T47D (cell line): ENCODE measurements at regions not wholly inside any gene's neighbourhood (a gene's known extent, or its start where the extent isn't known, plus 50 kb on each side); places are given as distances from the start of the nearest gene placed in this dataset.
A peak's percentile ranks its signal among the peaks of the same experiment; 100 is the strongest.

Experiments used
- DNase-seq, 2 experiments: peaks; one replicate each; pipeline versions ENCODE4 v3.0.0 to v3.0.0-alpha.2; 2011 to 2012; ENCODE audit warnings: low read depth in 1 of 2, low spot score in 1 of 2
- JUND ChIP-seq: IDR thresholded peaks from 2 replicates; pipeline ENCODE4 v1.6.1; 2012; ENCODE audit warnings: low read depth
- in situ Hi-C: cut with HindIII; loops from 2 replicates; pipeline ENCODE4 v1.10.0; 2016; ENCODE audit warnings: low sequenced_read_pairs, low pct_unique_long_range_greater_than_20kb

DNA sequence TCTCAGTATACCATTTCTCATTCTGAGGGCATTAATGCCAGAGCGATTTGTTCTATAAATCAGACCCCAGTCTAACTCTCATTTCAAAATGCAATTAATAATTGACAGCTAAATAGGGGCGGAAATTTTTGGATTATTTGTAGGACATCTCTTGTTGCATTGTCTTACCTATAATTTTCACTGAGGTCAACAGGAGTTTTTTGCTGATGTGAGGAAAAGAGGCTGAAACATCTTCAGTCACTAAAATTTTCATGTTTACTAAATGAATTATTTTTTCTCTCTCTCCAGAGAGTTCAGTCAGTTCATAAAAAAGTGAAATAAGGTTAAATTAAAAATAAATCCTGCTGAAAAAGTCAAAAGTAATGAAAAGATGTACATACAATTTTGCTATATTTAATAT, 295.9 kb downstream of the CCER1 start:
- DNase-seq: no peak
- in situ Hi-C loops: no loop called here
- TF ChIP-seq JUND: no peak

DNA sequence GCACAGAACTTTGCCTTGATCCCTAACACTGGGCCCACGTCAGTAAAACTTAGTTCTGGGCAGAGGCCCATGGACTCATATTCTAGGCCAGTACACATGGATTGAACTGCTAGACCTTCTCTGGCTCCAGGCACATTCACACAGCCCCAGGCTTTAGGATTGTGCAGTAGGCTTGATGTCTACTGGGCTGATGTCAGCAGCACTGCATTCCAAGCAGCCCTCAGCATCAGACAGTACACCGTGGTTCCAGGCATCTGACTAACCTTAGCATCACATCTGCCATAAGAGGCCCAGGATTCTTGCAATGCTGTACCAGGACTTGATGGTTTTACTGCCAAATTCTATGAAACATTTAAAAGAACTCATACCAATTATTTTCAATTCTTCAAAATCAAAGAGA, 301.9 kb downstream of the CCER1 start:
- no peak for TF ChIP-seq JUND
- no peak for DNase-seq
- in situ Hi-C loops: no loop called here

DNA sequence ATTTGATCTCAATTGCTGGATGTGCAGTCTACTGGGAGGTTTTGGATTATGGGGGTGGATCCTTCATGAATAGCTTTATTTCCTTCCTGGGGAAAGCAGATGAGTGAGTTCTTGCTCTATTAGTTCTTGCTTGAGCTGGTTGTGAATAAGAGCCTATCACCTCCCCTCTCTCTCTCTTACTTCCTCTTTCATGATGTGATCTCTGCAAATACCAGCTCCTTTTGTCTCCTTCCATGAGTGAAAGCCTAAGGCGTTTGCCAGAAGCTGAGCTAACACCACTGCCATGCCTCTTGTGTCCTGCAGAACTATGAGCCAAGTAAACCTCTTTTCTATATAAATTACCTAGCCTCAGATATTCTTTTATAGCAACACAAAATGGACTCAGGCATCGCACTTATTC, 302.7 kb downstream of the CCER1 start:
- peak in 1 of 2 experiments; percentile 59 for DNase-seq
- in situ Hi-C loops: no loop called here
- TF ChIP-seq JUND: no peak

DNA sequence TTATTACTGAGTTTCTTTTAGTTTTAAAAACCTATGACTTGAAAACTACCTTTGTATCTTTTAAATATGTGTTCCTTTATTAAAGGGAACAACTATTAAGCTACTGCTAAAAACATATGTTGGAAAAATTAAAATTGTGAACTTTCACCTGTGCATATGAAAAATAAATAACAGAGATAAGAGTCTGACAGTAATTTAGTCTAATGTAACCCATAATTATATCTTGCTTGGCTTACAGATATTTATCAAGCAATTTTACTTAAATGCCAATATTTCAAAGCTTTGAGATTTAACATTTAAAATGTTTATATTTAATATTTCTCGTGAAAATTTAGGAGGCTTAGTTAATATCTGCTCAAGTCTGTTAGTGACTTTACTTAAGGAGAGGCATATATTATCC, 309.8 kb downstream of the CCER1 start:
- no peak for DNase-seq
- in situ Hi-C loops: no loop called here
- no peak for TF ChIP-seq JUND

DNA sequence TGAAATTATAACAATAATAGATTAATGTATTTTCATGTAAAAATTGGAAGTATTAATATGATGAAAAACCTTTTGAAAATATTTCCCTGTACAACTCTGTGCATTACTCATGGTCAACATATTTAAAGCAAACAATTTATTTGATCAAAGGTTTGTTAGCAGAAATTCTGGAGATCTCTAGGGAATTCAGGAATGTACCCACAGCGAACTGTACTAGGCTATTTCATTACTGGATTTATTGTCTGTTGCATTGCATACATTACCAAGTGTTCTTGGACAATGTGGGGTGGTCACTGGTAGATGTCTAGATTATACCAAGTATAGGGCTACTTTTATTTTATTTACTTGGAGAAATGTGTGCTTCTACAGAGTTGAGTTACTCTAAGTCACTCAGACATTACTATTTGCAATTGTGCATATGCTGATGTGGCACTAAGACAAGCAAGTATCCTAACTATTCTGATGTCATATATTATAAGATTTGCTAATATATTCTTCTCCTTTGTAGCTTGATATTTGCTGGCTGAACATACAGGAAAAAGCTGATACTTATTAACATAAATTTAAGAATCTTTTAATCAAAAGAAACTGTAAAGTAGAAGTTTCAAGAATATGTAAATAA, 323.3 kb downstream of the CCER1 start:
- no peak for DNase-seq
- in situ Hi-C loops: no loop called here
- TF ChIP-seq JUND: no peak

DNA sequence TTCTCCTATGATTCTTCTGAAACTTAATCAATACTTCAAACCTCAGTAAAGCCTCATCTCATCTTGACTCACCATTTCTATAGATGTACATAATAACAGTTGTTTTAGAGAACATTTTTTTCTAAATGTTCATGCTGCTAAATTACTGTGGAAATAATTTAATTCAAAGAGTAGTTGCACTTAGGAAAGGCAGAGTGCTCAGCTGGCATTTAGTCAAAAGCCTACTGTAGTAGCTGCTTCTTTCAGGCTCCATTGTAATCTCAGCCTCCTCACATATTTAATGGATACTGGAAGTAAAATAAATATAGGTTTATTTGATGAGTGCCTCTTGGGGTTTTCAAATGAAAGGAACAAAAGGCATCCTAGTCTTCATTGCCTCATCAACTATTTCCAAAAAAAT, 325.0 kb downstream of the CCER1 start:
- in situ Hi-C loops: no loop called here
- no peak for DNase-seq
- TF ChIP-seq JUND: no peak

DNA sequence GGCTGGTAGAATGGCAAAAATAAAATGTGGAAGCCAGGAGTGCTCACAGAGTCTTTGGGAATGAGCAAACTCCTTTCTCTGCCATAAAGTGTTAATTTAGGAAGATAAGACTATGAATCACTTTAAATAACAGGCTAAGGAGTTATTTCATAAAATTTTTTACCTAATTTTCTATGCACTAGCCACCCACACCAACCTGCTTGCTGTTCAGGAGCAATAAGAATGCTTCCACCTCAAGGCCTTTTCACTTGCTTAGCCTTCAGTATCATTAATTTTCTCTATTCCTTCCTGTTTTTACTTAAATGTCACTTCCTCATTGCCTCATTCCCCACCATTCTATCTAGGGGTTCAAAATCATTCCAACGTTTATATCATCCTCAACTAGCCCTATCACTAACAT, 326.8 kb downstream of the CCER1 start:
- in situ Hi-C loops: no loop called here
- DNase-seq: no peak
- TF ChIP-seq JUND: no peak

DNA sequence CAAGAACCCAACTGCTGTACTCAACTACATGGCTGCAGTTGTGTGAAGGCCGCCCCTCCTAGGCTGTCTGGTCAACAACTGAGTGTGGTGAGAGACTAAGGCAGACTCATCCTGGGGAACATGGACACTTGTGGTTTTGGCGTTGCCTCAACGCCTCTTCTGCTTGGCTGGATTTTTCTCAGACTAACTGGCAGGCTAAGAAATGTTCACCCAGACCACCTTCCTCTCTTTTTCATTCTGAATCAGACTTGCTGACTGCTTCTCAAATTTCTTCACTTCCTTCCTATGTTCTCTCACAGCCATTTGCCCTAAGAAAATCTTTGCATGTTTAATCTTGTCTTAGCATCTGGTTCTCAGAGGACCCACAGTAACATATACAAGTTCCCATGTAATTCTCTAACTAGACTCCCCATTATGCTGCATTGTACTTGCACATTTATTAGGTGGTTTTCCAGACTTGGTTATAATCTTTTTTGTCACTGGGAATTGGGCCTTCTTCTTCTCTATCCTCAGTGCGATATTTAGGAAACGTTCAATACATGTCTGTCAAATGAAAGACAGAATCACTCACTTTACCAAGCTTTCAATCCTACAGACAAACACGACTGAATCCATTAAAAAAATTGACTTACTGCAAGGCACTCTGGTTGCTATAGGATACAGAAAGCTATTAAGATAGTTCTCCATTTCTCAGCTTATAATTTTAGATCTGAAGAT, 327.6 kb downstream of the CCER1 start:
- in situ Hi-C loops: no loop called here
- DNase-seq: no peak

DNA sequence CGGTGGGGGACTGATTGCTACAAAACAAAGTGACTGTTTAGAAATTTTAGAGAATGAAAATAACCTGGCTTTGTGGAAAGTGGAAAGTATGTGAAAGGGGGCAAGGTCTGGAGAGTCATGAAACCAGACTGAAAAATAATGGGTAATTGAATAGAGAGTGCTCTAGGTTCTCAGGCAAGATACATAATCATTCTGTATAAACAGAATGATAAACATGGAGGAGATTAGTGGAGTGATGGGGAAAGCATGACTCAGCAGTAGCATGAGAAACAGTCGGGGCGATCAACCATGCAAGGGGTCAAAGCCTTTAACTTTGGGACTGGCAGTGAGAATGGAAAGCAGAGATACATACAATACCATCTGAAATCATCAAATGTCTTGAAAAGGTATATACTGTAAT, 332.5 kb downstream of the CCER1 start:
- no peak for TF ChIP-seq JUND
- in situ Hi-C loops: no loop called here
- DNase-seq: no peak

More for the DNA sequence above, 327.6 kb downstream of the CCER1 start:
- TF ChIP-seq JUND: no peak

DNA sequence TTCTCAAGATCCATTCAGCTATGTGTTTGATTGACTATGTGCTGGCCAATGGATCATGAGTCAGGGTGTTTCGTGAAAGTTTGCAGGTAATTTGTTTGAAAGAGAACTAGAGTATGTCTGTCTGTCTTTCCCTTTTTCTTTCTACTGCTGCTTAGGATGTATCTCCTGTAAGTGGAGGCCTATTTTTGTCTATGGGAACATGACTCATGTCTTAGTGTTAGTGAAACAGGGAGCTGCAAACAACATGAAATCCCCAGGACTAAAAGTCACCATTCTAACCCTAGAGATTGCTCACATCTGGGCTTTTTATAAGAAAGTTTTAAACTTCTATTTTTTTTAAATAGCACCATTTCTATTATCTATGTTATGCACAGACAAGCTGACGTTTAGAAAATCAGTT, 333.0 kb downstream of the CCER1 start:
- DNase-seq: no peak
- TF ChIP-seq JUND: no peak

DNA sequence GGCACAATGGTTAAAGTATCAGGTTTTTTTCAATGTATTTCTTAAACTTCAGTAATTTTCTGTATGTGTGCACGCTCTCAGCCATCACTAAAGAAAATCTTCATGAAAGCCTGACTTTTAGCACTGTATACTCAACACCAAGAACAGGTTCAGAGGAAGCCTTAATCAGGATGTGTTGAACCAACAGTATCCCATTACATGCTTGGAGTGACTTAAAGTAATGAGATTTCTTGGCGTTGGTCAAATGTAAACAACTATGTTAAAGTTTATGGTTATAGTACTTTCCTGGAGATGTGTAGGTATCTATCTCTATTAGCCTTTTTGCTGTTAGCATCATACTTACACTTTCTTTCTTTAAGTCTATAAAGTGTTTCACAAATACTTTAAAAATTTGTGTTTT, 335.0 kb downstream of the CCER1 start:
- in situ Hi-C loops: no loop called here
- TF ChIP-seq JUND: no peak
- DNase-seq: no peak

More for the DNA sequence above, 333.0 kb downstream of the CCER1 start:
- in situ Hi-C loops: no loop called here

DNA sequence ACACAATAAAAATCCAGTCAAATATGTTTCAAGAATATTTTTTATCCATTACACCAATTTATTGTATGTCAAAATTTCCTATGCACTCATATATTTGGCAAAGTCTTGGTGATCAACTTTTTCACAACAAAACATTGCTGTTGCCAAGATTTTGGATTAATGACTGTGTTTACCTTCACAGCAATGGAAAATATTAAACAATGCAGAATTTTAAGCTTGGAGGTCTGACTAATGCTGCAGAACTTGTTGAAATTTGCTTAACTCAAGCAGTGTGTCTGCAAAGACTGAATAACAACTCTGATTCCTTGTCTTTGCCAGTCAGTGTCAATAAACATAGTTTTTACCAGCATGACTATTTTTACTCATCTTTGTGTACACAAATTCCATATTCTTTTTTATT, 336.4 kb downstream of the CCER1 start:
- no peak for TF ChIP-seq JUND
- DNase-seq: no peak
- in situ Hi-C loops: no loop called here

DNA sequence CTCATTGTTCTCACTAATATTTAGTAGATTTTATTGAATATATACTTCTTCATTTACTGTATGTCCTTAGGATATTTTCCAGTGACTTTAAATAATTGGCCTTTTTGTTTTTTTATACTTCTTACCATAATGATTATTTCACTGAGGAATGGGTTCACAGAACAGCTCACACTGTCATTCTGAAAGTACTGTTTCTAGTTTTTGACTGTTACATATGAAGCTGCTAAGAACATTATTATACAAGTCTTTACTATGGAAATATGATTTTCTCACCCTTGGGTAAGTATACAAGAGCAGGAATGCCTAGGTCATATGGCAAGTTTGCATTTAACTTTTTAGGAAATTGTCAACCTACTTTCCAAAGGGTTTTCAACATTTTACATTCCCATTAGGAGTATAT, 343.1 kb downstream of the CCER1 start:
- in situ Hi-C loops: no loop called here
- no peak for DNase-seq
- no peak for TF ChIP-seq JUND

DNA sequence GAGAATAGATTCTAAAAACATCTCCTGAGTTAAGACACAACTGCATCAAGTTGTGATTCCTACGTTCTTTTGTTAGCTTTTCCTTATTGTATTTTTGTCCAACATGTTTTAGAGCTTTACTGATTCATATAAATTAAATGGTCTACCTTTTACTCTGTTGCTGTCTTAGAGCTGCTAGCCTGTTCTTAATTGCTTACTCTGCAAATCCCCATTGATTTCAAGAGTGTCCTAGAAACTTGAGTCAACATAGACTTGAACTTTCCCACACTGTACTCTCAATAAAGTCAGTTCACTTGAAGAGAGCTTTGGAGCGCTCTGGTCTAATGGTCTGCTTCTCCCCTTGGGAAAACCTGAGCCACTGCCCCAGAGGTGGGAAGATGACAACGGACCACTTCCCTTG, 343.9 kb downstream of the CCER1 start:
- in situ Hi-C loops: no loop called here

More for the DNA sequence above, 343.9 kb downstream of the CCER1 start:
- DNase-seq: no peak
- TF ChIP-seq JUND: no peak
